PFSK-1 (cell line): ENCODE measurements at regions not wholly inside any gene's neighbourhood (a gene's known extent, or its start where the extent isn't known, plus 50 kb on each side); places are given as distances from the start of the nearest gene placed in this dataset.

Experiments
- POLR2AphosphoS5 ChIP-seq: IDR thresholded peaks from 2 replicates; pipeline ENCODE4 v1.6.1; 2012; ENCODE audit warnings: low read depth, mild to moderate bottlenecking, control low read depth, low read length, moderate library complexity
- REST ChIP-seq, 2 experiments: IDR thresholded peaks; 2 replicates each; pipeline versions ENCODE4 v1.6.1 to v1.8.0; 2011 to 2012; ENCODE audit warnings: low read depth in 2 of 2, low read length in 2 of 2, control low read depth in 1 of 2, inconsistent platforms in 1 of 2, mild to moderate bottlenecking in 1 of 2, moderate library complexity in 1 of 2; ENCODE audit not compliant: insufficient read depth in 1 of 2

GRCh38 chrX:16067886-16068515, 55.4 kb upstream of the GRPR start:
- TF ChIP-seq REST (IDR thresholded peaks at IDR 0.05; ENCODE audit: insufficient read depth in 1 of 2, low read depth in 2 of 2, low read length in 2 of 2): no peak
- no peak for TF ChIP-seq POLR2AphosphoS5
